Transverse colon (tissue), 4 donors: ENCODE measurements at regions not wholly inside any gene's neighbourhood (a gene's known extent, or its start where the extent isn't known, plus 50 kb on each side); places are given as distances from the start of the nearest gene placed in this dataset.

Experiments
- CTCF ChIP-seq, 5 experiments: fragments of 200-600 bp in 3 of 5; fragments of 450-650 bp in 2 of 5; sonication (generic) in 3 of 5; IDR thresholded peaks; 1 replicate in 2 of 5; 2 replicates in 3 of 5; pipeline ENCODE4 v1.5.1; 2016 to 2017; ENCODE audit warnings: antibody characterized with exemption in 5 of 5, inconsistent platforms in 3 of 5, mild to moderate bottlenecking in 2 of 5, moderate library complexity in 1 of 5
- POLR2AphosphoS5 ChIP-seq, 3 donors: sonication (generic); formaldehyde crosslinking; IDR thresholded peaks; one replicate each; pipeline ENCODE4 v1.6.1; 2016; ENCODE audit warnings: antibody characterized with exemption in 3 of 3

DNA sequence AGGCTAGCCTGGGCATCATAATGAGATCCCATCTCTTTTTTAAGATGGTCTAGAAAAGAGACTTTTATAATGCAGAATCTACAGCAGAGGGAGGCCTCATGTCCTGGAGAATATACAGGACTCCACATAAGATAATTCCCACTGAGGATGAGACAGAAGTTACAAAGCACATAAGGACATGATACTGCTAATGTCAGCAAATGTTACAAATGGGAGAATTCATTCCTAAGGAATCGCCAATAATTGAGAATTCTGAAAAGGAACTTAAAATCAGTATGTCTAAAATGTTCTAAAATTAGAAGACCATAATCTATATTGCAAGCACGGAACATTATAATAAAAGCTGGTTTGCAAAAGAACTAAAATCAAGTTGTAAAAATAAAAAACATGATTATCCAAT lies 131.6 kb upstream of the PKDCC start:
- TF ChIP-seq CTCF (IDR thresholded peaks at IDR 0.05) (no peak), POLR2AphosphoS5 (IDR thresholded peaks at IDR 0.05) (no peak)
